ENCODE measurements at regions not wholly inside any gene's neighbourhood (a gene's known extent, or its start where the extent isn't known, plus 50 kb on each side); places are given as distances from the start of the nearest gene placed in this dataset.

DNA sequence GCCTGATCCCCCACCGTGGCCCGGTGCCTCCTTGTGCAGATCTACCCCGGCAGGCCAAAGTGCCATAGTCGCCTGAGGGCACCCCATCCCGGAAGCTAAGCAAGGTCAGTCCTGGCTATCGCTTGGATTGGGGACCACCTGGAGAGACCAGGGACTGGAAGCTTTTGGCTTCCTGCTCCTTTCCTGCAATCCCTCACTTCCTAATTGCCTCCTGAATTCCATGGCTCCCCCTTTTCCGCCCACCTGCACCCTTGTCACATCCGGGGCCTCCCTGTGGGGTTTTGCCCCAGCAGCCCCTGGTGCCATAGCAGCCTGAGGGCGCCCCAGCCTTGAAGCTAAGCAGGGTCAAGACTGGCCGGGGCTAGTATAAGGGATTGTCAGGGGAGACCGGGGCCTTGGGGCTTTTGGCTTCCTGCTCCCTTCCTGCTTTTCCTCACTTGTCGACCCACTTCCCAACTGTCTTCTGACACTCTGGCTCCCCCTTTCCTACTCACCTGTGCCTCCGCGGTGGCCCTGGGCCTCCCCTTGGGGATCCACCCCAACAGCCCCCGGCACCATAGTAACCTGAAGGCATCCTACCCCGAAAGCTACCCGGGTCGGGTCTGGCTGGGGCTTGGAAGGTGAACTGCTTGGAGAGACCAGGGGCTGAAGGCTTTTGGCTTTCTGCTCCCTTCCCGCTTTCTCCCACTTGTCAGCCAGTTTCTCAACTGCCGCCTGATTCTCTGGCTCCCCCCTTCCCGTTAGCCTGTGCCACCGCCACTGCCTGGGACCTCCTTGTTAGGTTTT, 2293.6 kb downstream of the TP53TG3F start:
- TF ChIP-seq, protein P1, sequence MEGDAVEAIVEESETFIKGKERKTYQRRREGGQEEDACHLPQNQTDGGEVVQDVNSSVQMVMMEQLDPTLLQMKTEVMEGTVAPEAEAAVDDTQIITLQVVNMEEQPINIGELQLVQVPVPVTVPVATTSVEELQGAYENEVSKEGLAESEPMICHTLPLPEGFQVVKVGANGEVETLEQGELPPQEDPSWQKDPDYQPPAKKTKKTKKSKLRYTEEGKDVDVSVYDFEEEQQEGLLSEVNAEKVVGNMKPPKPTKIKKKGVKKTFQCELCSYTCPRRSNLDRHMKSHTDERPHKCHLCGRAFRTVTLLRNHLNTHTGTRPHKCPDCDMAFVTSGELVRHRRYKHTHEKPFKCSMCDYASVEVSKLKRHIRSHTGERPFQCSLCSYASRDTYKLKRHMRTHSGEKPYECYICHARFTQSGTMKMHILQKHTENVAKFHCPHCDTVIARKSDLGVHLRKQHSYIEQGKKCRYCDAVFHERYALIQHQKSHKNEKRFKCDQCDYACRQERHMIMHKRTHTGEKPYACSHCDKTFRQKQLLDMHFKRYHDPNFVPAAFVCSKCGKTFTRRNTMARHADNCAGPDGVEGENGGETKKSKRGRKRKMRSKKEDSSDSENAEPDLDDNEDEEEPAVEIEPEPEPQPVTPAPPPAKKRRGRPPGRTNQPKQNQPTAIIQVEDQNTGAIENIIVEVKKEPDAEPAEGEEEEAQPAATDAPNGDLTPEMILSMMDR (IDR thresholded peaks at IDR 0.05; ENCODE audit: insufficient read depth, low read depth, low read length) = no peak
- no peak for TF ChIP-seq EZH2 (IDR thresholded peaks at IDR 0.05; ENCODE audit: insufficient read depth, low read length)

Data from astrocyte (in vitro differentiated cells and primary cell).